ENCODE measurements at regions not wholly inside any gene's neighbourhood (a gene's known extent, or its start where the extent isn't known, plus 50 kb on each side); places are given as distances from the start of the nearest gene placed in this dataset.
A peak's percentile ranks its signal among the peaks of the same experiment; 100 is the strongest.

- no peak for DNase-seq
These were observed 332.9 kb upstream of the NT5C1B start for GRCh38 chr2:18922276-18922675.

DNA sequence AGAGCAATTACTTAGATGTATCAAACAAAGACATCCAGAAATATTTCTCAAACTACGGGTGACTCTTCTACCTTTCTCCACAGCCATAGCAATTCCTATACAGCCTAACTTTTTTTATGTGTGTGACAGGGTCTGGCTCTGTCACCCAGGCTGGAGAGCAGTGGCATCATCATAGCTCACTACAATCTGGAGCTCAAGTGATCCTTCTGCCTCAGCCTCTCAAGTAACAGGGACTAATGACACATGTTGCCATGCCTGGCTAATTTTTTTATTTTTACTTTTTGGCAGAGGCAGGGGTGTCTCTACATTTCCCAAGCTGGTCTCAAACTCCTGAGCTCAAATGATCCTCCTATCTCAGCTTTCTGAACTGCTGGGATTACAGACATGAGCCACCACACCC, 328.9 kb upstream of the NT5C1B start:
- no peak for DNase-seq

- no peak for DNase-seq
These were observed 325.9 kb upstream of the NT5C1B start for GRCh38 chr2:18915227-18915626.

DNA sequence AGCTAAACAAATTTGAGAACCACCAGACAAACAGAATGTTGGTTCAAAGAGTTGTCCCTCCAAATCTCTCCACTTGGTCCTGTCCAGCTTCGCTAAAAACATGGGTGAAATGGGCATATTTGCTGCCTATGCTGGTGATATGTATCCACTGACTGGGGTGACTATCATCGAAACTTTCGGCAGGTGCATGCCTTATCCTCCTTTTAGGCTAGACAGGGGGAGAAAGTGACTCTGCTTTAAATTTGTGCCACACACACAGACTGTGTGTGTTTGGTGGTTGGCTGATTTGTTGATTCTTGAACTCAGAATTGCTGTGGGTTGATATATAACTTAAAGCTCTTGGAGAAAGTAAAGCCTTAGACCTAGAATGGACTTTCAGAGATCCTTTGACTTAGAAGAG, 324.1 kb upstream of the NT5C1B start:
- DNase-seq = no peak

DNA sequence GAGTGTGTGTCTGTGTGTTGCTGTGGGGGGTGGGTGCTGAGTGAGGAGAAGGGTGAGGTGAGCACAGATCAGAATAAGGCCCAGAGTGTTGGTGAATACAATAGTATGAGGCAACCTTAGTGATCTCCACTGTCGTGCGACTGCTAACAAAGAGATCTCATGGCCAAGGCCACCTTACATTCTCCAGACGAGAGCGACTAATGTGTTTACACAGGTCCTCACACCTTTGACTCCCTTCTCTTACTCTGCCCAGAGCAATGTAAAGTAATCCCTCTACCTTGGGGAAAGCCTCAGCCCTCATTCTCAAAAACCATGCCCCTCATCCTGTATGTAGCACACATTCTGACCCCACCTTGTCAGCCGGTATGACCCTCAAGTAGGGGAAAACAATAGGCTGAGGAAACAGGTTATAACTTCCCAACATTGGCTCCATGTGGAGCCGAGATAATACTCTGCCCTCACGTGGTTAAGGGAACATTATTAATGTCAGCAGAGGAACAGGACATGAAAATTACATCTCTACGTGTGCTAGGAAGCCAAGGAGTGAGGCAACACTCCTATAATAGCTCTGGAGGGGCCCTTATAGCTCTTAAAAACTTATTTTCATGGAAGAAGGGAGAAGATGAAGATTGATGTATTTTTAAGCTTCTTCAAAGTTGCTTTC, 323.0 kb upstream of the NT5C1B start:
- no peak for DNase-seq

- no peak for DNase-seq
These were observed 322.0 kb upstream of the NT5C1B start for GRCh38 chr2:18911416-18911815.

- no peak for DNase-seq
These were observed 321.5 kb upstream of the NT5C1B start for GRCh38 chr2:18910843-18911242.

- no peak for DNase-seq
These were observed 318.6 kb upstream of the NT5C1B start for GRCh38 chr2:18907937-18908336.

- no peak for DNase-seq
These were observed 318.1 kb upstream of the NT5C1B start for GRCh38 chr2:18907508-18907907.

- peak in 1 of 2 donors; percentile 12 for DNase-seq
These were observed 314.4 kb upstream of the NT5C1B start for GRCh38 chr2:18903750-18904149.

DNA sequence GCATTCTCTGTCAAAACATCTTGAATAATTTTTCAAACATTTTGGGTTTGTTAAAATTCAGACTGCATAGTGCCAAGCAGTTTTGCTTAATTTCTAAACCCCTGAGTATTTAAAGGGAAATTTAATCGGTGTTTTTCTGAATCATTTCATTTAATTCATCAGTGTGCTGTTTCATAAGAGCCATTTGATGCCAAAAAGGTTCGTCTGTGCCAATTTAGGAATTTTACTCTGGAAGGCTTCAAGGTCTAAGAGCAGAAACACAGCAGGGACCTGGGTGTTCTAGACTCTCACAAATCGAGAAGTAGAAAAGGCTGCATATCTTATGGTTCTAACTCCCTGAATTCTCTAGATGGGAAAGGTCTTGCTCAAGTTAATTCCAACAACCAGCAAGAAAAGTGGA, 311.9 kb upstream of the NT5C1B start:
- no peak for DNase-seq

DNA sequence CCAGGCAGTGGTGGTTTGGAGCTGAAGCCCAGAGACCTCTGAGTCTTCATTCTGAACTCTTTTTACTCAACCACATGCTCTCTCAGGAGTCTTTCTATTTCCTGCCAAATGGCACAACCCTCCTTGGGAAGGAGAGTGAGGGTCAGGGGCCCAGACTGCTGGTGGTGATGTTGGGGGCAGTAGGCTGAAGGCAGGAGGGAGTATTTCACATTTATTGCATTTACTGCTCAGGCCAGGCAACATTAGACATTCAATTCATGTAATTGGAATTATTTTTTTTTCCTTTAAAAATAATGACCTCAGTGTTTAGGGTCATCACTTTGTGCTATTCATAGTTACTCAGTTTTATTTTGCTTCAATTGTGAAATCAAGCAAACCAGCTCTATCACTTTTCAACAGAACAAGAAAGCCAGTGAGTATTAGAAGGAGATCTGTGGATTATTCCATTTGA, 311.3 kb upstream of the NT5C1B start:
- DNase-seq = no peak

DNA sequence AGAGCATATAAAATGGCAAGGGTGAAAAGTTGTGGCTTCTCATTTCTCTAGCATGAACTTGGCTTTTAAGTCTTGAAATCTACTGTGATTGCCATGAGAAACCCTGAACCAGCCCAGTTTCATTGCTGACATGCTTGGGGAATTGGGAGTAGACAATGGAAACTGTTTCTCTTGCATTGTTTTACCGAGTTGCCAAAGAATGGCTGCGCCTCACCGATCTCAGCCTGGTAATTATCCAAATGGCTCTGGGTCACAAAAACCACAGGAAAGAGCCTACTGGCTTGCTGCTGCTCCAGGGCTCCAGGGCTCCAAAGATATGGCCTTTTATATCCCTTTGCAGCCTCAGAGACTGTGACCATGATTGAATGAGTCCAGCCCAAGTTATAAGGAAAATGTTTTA, 310.4 kb upstream of the NT5C1B start:
- DNase-seq = no peak

- no peak for DNase-seq
These were observed 308.9 kb upstream of the NT5C1B start for GRCh38 chr2:18898271-18898670.

DNA sequence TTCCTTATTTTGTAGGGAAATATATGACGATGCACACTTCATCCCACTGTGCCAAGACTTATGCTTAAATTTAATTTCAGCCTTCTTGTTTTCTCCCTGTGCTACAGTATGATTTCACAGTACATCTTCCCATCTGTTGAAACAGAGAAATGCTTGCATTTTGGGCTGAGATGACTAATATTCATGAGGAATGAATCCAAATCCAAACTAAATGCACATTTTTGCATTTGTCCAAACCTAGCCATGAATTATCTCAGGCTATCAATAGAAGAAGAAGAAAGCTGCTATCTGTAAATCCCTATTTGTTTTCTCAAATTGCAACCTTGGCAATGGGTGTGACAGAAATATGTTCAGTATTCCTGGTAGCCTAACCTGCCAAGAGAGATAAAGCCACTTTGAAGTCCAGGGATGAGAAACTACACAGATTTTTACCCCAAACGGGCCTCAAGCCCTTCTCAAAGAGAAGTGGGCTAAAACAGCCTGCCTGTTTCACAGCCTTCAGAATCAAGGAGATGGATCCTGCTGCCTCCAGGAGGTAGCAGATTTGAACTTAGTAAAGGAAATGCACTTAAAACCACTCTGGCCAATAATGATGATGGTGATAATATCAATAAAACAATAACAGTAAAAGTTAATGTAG, 306.9 kb upstream of the NT5C1B start:
- no peak for DNase-seq

GRCh38 chr2:18891600-18892345, 302.4 kb upstream of the NT5C1B start:
- no peak for DNase-seq

DNA sequence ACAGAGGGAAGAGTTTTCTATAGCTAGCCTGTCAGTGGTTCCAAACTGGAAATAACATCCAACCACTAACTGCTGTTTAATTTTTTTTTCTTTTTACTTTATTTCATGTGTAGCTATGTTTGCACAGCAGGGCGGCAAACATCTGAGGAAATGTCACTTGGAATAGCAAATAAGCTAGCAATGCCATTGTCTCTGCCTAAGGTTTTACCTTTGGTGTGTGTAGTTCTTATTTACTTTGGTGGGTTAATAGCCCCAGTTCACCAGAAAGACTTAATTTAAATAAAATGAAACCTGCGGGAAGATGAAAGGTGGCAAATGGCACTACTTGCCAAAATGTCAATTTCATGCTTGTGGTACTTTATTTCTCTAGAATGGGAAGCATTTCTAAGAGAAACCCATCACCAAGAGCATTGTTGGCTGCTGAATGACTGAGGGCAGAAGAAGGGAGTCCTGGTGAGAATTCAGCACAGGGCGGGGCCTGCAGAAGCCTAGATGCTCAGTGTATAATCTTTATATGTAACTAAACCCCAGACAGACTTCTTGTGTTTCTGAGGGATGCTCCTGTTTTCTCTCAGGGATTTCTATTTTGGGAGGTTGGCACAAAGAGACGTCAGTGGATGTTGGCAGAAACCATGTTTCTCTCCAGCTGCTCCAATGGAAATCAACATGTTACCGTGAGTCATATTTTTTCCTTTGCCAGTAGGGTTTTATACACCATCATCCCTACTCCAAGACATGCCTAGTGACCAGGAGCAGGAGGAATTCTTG, 300.4 kb upstream of the NT5C1B start:
- no peak for DNase-seq

GRCh38 chr2:18885457-18885856, 296.1 kb upstream of the NT5C1B start:
- no peak for DNase-seq

DNA sequence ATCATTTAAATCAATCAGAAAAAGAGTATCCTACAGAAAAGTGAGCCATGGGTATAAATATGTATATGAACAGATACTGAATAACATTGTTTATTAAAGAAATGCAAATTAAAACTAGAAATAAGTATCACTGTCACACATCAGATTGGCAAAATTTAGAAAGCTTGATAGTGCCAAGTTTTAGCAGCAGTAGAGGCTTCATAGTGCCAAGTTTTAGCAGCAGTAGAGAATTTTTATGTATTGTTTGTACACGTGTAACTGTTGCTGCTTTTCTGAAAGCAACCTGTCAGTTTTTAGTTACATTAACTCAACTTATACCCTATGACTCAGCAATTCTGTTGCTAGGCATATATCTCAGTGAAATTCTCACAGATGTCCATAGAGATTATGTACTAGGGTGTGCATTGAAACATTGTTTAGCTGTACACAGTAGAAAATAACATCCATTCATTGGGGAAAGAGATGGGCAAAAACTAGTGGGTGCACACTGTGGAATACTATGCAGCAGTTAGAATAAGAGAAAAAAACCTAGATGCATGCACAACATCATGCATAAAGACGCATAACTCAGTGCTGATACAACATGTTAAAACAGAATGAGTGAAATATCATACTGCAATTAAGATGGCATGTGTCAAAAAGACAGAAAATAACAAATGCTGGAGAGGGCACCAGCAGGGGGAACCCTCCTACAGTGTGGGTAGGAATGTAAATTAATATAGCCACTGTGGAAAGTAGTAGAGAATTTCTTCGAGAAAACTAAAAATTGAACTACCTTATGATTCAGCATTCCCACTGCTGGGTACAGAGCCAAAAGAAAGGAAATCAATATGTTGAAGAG, 294.5 kb upstream of the NT5C1B start:
- no peak for DNase-seq

- DNase-seq = no peak
These were observed 282.1 kb upstream of the NT5C1B start for GRCh38 chr2:18871430-18871829.

- no peak for DNase-seq
These were observed 280.9 kb upstream of the NT5C1B start for GRCh38 chr2:18870307-18870706.

DNA sequence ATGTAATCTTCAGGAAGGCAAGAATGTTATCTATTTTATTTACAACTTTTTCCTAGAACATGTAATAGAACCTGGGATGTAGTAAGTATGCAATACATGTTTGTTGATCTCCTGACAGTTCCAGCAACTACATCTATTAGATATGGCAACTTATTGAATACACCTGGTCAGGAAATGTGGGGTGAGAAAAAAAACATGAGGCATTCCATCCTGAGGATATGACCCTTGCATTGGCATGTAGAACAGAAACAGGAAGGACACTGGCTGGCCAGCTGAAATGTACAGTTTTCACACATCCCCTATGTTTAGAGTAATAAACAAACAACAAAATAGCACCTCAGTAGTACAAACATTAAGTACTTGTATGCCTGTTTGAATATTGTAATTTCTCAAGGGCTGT, 272.6 kb upstream of the NT5C1B start:
- DNase-seq = no peak
